DND-41 (cell line): ENCODE measurements at regions not wholly inside any gene's neighbourhood (a gene's known extent, or its start where the extent isn't known, plus 50 kb on each side); places are given as distances from the start of the nearest gene placed in this dataset.

Experiments used
- CTCF ChIP-seq: IDR thresholded peaks from 2 replicates; pipeline ENCODE4 v1.5.1; 2012; ENCODE audit warnings: borderline replicate concordance, low read length, moderate library complexity, mild to moderate bottlenecking; ENCODE audit not compliant: poor library complexity, severe bottlenecking; ENCODE audit errors: extremely low read depth
- EZH2 ChIP-seq: IDR thresholded peaks from 3 replicates; pipeline ENCODE4 v1.6.1; 2012; ENCODE audit warnings: borderline replicate concordance, low read depth, mild to moderate bottlenecking, moderate library complexity, low read length, inconsistent platforms; ENCODE audit not compliant: severe bottlenecking

GRCh38 chr2:160608599-160608998 is 115.0 kb upstream of the RBMS1 start:
- TF ChIP-seq CTCF (no peak), EZH2 (no peak)
